ENCODE measurements at regions not wholly inside any gene's neighbourhood (a gene's known extent, or its start where the extent isn't known, plus 50 kb on each side); places are given as distances from the start of the nearest gene placed in this dataset.

DNA sequence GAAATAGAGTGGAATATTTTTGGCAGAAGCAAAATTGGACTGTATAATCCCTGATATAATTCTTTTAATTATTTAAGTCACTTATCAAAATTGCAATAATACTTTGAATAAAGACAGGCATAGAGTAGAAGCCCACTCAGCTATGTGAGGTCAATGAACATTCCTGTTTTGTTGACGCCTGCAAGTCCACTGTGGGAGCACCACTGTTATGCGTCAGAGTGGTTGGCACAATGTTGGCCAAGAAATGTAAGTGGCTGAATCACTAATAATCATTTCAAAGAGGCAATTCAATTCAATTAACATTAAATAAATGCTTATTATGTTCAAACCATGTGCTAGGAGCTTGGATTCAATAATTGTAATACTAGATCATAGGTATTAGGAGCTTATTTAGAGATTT, 221.0 kb downstream of the SPCS3 start:
- Histone ChIP-seq H3K27ac (no peak overlapping the region), H3K27me3 (no peaks in the 10 kb centered on the region), H3K9me3 (no peaks in the 10 kb centered on the region), H3K36me3 (no peaks in the 10 kb centered on the region), H3K4me3 (no peak overlapping the region), H3K4me1 (no peaks in the 10 kb centered on the region)
- TF ChIP-seq CTCF (IDR thresholded peaks at IDR 0.05), result no peak
- intact Hi-C loops (cut with DNase I), result no loop called here
- no peak for DNase-seq
- no peak for ATAC-seq

DNA sequence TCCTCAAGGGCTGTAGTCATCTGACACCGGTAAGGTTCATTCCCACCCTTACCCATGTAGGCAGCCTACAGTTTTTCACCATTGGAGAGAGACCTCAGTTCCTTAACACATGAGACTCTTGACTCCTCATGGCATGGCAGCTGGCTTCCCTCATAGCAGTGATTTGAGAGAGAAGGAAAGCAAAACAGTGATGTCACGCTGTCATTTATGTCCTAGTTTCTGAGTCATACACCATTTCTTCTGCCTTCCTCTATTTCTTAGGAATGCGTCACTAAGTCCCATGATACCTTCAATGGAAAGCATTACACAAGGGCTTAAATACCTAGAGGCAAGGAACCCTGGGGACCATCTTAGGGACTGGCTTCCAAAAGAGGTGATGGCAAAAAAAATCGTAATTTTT, 226.1 kb downstream of the SPCS3 start:
- Histone ChIP-seq H3K27me3 (no peaks in the 10 kb centered on the region), H3K27ac (no peak overlapping the region), H3K4me3 (no peak overlapping the region), H3K4me1 (no peaks in the 10 kb centered on the region), H3K9me3 (no peaks in the 10 kb centered on the region), H3K36me3 (no peaks in the 10 kb centered on the region)
- intact Hi-C loops (cut with DNase I), result no loop called here
- TF ChIP-seq CTCF (IDR thresholded peaks at IDR 0.05), result no peak
- no peak for DNase-seq
- ATAC-seq, result no peak

- DNase-seq (no peak), ATAC-seq (no peak)
- H3K9me3 ChIP-seq, result no peaks in the 10 kb centered on the region
- H3K27me3 ChIP-seq, result no peaks in the 10 kb centered on the region
- H3K36me3 ChIP-seq, result no peaks in the 10 kb centered on the region
- no peak for TF ChIP-seq CTCF (IDR thresholded peaks at IDR 0.05)
- H3K27ac ChIP-seq, result no peak overlapping the region
- intact Hi-C loops (cut with DNase I), result no loop called here
- H3K4me3 ChIP-seq, result no peak overlapping the region
- H3K4me1 ChIP-seq, result no peaks in the 10 kb centered on the region
Observed at GRCh38 chr4:176546975-176547374, 227.2 kb downstream of the SPCS3 start.

- intact Hi-C loops (cut with DNase I), result no loop called here
- H3K27ac ChIP-seq, result no peak overlapping the region
- DNase-seq (no peak), ATAC-seq (no peak)
- H3K27me3 ChIP-seq, result no peaks in the 10 kb centered on the region
- TF ChIP-seq CTCF (IDR thresholded peaks at IDR 0.05), result no peak
- H3K4me3 ChIP-seq, result no peak overlapping the region
- H3K4me1 ChIP-seq, result no peaks in the 10 kb centered on the region
- H3K9me3 ChIP-seq, result no peaks in the 10 kb centered on the region
- H3K36me3 ChIP-seq, result no peaks in the 10 kb centered on the region
Observed at GRCh38 chr4:176548571-176548970, 228.8 kb downstream of the SPCS3 start.

DNA sequence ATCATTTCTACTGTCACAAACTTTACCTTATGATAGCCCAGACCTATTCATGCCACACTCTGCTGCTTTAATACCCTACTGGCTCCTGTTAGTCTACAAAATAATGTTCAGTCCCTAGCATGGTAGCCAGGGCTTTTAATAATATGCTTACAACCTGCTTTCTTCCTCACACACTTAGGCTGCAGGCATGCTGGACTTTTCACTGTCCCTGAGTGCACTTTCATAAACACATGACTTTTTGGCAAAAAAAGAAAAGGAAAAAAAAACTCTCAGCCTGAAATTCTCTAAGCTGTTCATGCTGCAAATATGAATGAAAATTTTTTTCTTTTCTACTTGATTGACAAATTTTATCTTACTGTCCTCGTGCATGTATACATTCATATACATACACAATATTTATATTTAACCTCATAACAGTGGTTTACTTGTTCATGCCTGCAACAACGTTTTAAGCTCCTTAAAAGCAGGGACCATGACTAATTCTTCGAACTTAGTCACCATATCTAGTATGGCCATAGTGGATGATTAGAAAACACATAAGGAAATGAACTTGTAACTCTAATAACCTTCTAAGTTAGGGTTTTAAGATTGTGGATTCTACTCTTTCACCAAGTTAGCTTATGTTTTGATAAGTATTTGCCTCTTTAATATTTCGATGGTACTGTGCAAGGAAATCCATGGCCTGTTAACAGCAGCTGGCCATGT, 229.5 kb downstream of the SPCS3 start:
- intact Hi-C loops (cut with DNase I), result no loop called here
- Histone ChIP-seq H3K27ac (no peak overlapping the region), H3K4me3 (no peak overlapping the region), H3K9me3 (no peaks in the 10 kb centered on the region), H3K4me1 (no peaks in the 10 kb centered on the region), H3K27me3 (no peaks in the 10 kb centered on the region), H3K36me3 (no peaks in the 10 kb centered on the region)
- no peak for ATAC-seq
- no peak for DNase-seq
- TF ChIP-seq CTCF (IDR thresholded peaks at IDR 0.05), result no peak

- no peaks in the 10 kb centered on the region for H3K27me3 ChIP-seq
- no peaks in the 10 kb centered on the region for H3K36me3 ChIP-seq
- no peak for ATAC-seq
- H3K9me3 ChIP-seq, result no peaks in the 10 kb centered on the region
- no peak for DNase-seq
- no peaks in the 10 kb centered on the region for H3K4me1 ChIP-seq
- intact Hi-C loops (cut with DNase I), result no loop called here
- no peak for TF ChIP-seq CTCF (IDR thresholded peaks at IDR 0.05)
- H3K4me3 ChIP-seq, result no peak overlapping the region
- H3K27ac ChIP-seq, result no peak overlapping the region
Observed at GRCh38 chr4:176558661-176559060, 234.1 kb downstream of the VEGFC start.
